ENCODE measurements at regions not wholly inside any gene's neighbourhood (a gene's known extent, or its start where the extent isn't known, plus 50 kb on each side); places are given as distances from the start of the nearest gene placed in this dataset.
"Not testable (repeated sequence)": the region's sequence is repeated elsewhere in the genome, so short reads cannot be mapped to it uniquely, and the experiment has no call there.

- no peak for DNase-seq
Observed at GRCh38 chrX:18003876-18004275, 142.8 kb upstream of the RAI2 start.

- DNase-seq, result no peak
Observed at GRCh38 chrX:18002791-18003190, 141.7 kb upstream of the RAI2 start.

DNA sequence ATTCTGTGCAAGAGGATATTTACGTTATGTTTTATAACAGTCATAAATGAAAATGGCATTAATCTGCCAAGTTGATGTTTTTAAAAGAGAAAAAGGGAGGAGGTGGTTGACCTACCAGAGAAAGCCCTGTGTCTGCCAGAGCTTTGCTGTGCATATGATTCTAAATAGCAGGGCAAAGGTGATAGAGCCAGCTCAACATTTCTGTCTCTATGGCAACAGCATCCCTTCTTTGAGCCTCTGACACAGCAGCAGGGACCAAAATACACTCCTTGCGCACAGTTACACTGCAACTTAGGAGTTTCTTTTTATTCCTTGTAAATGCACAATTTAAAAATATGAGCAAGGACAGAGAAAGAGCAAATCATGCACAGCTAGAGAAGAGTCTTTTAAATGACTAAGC, 133.3 kb upstream of the RAI2 start:
- no peak for DNase-seq

GRCh38 chrX:17993062-17993461, 132.0 kb upstream of the RAI2 start:
- no peak for DNase-seq

- DNase-seq, result no peak
Observed at GRCh38 chrX:17990532-17990931, 129.4 kb upstream of the RAI2 start.

- no peak for DNase-seq
Observed at GRCh38 chrX:17987783-17988182, 126.7 kb upstream of the RAI2 start.

DNA sequence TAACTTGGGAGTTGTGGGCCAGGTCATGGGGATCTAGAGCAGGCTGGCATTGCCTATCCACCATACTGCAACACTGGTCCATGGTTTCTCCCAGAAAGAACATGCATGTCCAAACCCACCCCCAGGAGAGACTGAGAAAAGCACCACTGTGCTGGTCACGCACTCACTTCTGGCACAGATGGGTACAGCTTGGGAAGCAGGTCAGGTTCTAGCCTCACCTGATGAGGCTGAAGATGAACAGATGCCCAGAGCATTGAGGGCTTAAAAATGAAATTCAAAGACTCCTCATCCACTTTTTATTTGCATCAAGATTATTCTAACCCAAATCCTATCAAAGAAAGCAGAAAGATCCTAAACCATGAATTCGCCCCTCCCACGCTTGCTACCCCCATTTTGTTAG, 125.9 kb upstream of the RAI2 start:
- no peak for DNase-seq

- DNase-seq, result no peak
Observed at GRCh38 chrX:17986440-17986839, 125.3 kb upstream of the RAI2 start.

DNA sequence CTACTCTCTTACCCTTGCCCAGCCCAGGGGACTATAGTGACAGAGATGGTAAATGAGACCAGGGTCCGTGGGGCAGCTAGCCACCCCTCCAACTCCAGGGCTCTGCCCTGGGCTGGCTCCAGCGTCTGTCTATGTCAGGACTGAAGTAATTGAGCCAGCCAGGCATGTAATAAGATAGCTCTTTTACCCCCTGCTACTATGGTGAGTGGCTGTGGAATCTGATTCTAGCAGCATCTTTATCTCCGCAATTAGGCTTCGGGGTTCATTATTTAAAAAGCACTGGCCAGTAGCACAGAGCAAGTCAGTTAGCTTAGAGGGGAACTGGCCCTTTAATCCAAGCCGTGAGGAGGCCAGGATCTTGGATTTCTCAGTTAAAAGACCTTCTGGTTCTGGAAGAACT, 123.3 kb upstream of the RAI2 start:
- DNase-seq, result no peak

DNA sequence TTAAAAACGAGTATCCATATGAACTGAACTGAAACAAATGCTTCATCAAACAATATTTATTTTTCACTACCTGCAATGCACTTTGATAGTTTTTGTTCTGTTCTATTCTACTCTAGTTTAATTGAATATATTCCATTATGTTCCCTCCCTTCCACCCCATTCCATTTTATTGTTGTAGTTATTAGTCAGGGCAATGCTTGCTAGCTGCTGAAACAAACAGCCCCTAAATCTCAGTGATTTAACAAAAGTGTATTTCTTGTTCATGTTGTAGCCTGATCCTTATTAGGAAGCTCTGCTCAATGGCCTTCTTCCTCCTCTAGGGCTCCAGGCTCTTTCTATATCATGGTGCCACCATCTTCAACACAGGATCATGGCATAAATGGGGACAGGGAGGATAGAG, 122.3 kb upstream of the RAI2 start:
- no peak for DNase-seq

- no peak for DNase-seq
Observed at GRCh38 chrX:17977696-17978095, 116.6 kb upstream of the RAI2 start.

- DNase-seq, result no peak
Observed at GRCh38 chrX:17976955-17977354, 115.9 kb upstream of the RAI2 start.

DNA sequence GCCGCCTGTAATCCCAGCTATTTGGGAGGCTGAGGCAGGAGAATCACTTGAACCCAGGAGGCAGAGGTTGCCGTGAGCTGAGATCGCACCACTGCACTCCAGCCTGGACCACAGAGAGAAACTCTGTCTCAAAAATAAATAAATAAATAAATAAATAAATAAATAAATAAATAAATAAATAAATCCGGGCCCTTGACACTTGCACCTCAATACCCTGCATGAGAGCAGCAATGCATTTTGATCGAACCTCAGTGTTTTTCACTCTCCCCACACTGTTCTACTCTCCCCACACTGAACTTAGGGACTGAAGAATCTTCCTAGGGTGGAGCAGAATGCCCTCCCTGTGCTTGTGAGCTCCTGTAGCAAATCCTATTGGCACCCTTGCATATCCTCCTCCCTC, 114.3 kb upstream of the RAI2 start:
- DNase-seq, result not testable (repeated sequence)

- no peak for DNase-seq
Observed at GRCh38 chrX:17968367-17968766, 107.3 kb upstream of the RAI2 start.

GRCh38 chrX:17967888-17968287, 106.8 kb upstream of the RAI2 start:
- no peak for DNase-seq

- DNase-seq, result no peak
Observed at GRCh38 chrX:17964871-17965270, 103.8 kb upstream of the RAI2 start.

- DNase-seq, result no peak
Observed at GRCh38 chrX:17960891-17961290, 99.8 kb upstream of the RAI2 start.

DNA sequence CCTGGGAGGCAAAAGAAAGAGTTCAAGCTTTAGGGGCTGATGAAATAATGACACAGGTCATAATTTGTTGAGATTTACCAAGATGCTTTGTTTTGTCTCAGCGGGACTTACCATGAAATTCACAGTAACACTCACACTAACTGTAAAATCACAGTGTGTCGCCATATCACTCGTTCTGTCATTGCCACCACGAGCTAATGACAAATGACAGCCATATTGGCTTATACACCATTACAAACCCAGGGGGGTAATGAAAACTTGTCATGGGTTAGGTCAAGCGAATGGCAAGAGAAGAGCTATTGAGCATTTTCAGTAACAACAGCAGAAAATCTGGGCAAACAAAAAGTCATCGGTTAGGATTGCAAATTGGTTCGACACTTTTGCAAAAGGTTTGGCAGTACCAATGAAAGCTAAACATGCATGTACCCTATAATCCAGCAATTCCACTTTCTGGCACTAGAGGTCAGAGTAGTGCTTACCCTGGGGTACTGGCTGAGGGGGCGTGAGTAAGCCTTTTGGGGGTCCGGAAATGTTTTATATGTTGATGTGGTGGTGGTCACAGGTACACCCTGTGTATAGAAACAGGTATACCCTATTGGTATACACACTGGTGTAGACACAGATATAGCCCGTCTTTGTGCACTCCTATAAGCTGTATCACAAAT, 83.9 kb upstream of the RAI2 start:
- DNase-seq, result no peak

DNA sequence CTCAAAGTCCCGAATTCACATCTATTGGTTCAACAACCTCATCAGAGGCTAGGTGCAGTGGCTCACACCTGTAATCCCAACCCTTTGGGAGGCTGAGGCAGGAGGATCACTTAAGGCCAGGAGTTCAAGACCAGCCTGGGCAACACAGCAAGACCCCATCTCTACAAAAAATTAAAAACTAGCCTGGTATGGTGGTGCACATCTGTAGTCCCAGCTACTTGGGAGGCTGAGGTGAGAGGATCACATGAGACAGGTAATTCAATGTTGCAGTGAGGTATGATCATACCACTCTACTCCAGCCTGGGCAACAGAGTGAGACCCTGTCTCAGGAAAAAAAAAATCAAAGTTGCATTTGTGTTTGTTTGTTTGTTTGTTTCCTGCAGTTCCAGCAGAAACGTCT, 80.1 kb upstream of the RAI2 start:
- DNase-seq, result not testable (repeated sequence)

DNA sequence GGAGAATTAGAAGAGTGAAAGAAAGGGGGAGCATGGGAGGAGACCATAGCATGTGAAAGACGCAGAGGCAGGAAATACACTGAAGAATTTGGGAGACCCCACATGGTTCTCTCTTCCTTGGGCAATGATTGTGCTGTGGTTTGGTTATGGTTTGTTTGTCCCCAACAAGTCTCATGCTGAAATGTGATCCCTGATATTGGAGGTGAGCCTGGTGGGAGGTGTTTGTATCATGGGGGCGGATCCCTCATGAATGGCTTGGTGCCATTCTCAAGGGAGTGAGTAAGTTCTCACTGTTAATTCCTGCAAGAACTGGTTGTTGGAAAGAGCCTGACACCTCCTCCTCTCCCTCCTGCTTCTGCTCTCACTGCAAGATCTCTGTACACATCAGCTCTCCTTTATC, 78.6 kb upstream of the RAI2 start:
- DNase-seq, result no peak

- DNase-seq, result no peak
Observed at GRCh38 chrX:17933856-17934255, 72.8 kb upstream of the RAI2 start.

DNA sequence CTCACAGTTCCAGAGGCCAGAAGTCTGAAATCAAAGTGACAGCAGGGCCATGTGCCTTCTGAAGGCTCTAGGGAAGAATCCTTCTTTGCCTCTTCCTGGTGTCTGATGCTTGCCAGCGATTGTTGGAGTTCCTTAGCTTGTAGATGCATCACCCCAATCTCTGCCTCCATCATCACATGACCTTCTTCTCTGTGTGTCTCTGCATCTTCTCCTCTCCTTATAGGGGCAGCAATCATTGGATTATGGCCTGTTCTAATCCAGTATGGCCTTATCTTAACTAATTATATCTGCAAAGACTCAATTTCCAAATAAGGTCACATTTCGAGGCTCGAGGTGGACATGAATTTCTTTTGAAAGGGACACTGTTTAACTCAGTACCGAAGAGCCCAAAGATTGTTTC, 71.7 kb upstream of the RAI2 start:
- no peak for DNase-seq

DNA sequence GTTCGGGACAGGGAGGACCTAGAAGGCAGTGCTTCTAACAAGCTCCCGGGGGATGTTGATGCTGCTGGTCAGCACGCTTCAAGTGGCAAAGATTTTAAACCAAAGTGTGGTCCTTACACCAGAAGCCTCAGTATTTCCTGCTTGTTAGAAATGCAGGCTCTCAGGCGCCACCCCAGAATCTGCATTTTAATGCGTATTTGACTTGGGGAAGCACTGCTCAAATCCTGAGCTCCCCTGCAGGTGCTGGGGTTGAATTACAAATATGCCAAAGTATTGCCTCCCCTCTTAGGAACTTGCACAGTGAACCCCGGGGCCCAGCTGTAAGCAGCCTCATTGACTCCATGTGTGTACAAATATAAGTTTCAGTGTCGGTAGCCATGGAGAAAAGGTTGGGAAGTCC, 70.8 kb upstream of the RAI2 start:
- DNase-seq, result no peak

GRCh38 chrX:17930850-17931249, 69.8 kb upstream of the RAI2 start:
- no peak for DNase-seq

DNA sequence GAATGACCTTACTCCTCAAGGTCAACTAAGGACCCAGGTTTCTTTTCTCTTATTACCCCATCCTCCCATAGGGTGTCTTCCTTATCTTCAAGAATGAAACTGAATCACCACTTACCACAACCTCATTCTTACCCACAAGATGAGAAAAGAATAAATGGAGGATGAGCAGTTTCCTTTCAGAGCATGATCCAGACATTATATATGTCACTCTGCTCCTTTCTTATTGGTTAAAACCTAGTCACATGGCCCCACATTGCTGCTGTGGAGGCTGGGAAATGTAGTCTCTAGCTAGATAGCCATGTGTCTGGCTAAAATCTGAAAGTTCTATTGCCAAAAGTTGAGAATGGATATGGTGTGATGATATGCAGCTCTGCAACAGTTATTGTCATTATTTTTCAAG, 62.4 kb upstream of the RAI2 start:
- no peak for DNase-seq
